SK-N-MC (cell line): ENCODE measurements at regions not wholly inside any gene's neighbourhood (a gene's known extent, or its start where the extent isn't known, plus 50 kb on each side); places are given as distances from the start of the nearest gene placed in this dataset.

Source experiments
- EZH2 ChIP-seq: fragments of 200-600 bp; sonication (generic); IDR thresholded peaks from one replicate; pipeline ENCODE4 v1.6.1; 2017; ENCODE audit warnings: antibody characterized with exemption
- POLR2AphosphoS5 ChIP-seq: IDR thresholded peaks from 2 replicates; pipeline ENCODE4 v1.6.1; 2012; ENCODE audit warnings: mild to moderate bottlenecking, low read depth, low read length, borderline replicate concordance

- TF ChIP-seq POLR2AphosphoS5 (no peak), EZH2 (no peak)
Observed at GRCh38 chr3:160126761-160127160, 98.5 kb upstream of the C3orf80 start.
